Activated CD4-positive, alpha-beta T cell treated with anti-CD3 and anti-CD28 coated beads, Interleukin-2, amount 50 U/mL, for 1 hour (primary cell): ENCODE measurements at regions not wholly inside any gene's neighbourhood (a gene's known extent, or its start where the extent isn't known, plus 50 kb on each side); places are given as distances from the start of the nearest gene placed in this dataset.

ENCODE experiments used
- DNase-seq: peaks from one replicate; pipeline ENCODE4 v3.0.0-alpha.2; 2020

- DNase-seq: no peak
Measured at GRCh38 chr12:114742363-114742762, 58.4 kb upstream of the TBX3 start.

- no peak for DNase-seq
Measured at GRCh38 chr12:114741940-114742339, 58.0 kb upstream of the TBX3 start.

- DNase-seq: no peak
Measured at GRCh38 chr12:114740448-114740847, 56.5 kb upstream of the TBX3 start.

- DNase-seq: no peak
Measured at GRCh38 chr12:114738460-114739184, 54.6 kb upstream of the TBX3 start.

- DNase-seq: no peak
Measured at GRCh38 chr12:114735680-114736374, 51.9 kb upstream of the TBX3 start.

GRCh38 chr12:114735011-114735410 is 51.0 kb upstream of the TBX3 start:
- no peak for DNase-seq

- DNase-seq: no peak
Measured at GRCh38 chr12:114733919-114734318, 49.9 kb upstream of the TBX3 start.
